HepG2 (cell line): ENCODE measurements at regions not wholly inside any gene's neighbourhood (a gene's known extent, or its start where the extent isn't known, plus 50 kb on each side); places are given as distances from the start of the nearest gene placed in this dataset.

Experiments used
- ATAC-seq: fragments of 200-7000 bp; cut with Tn5 transposase; 3 replicates; pipeline ENCODE4 v1.9.1; 2020; ENCODE audit warnings: mild to moderate bottlenecking, moderate library complexity
- BruUV-seq: library from RNA; stranded (reverse); fragments of 400-500 nt; replicated peaks from 2 replicates; lab custom pipeline; 2021; lab: Mats Ljungman, UMichigan
- CTCF ChIA-PET: fragments of 300-600 bp; formaldehyde crosslinking; extraction: SDS; loops from one replicate; lab custom pipeline; 2021; ENCODE audit warnings: low total read pairs, inconsistent platforms, low intra/inter-chr PET ratio; lab: Yijun Ruan, JAX
- POLR2A ChIA-PET: fragments of 350-600 bp; sonication (Branson Sonifier 250); formaldehyde crosslinking; loops from one replicate; lab custom pipeline; 2020; ENCODE audit warnings: antibody characterized with exemption, inconsistent platforms; lab: Yijun Ruan, JAX
- DNase-seq: peaks from one replicate; pipeline ENCODE4 v3.0.0-alpha.2; 2015; ENCODE audit warnings: low spot score
- FAIRE-seq: peaks from 3 replicates; lab custom pipeline; 2011; peaks lifted over from hg19 to GRCh38; lab: Jason Lieb, UNC
- H2AFZ ChIP-seq: one replicate; pipeline ENCODE4 v1.6.1; 2011; ENCODE audit warnings: low read length, inconsistent platforms
- H3K27ac ChIP-seq: fragments of 300-600 bp; 3 replicates; pipeline ENCODE4 v1.8.0; 2011; ENCODE audit warnings: mixed run types, mild to moderate bottlenecking, mixed read lengths, low read length, inconsistent platforms; ENCODE audit not compliant: insufficient read depth; ENCODE audit errors: extremely low read length
- H3K27me3 ChIP-seq, 2 experiments: fragments of 200-600 bp in 1 of 2; 2 replicates in 1 of 2; 3 replicates in 1 of 2; pipeline versions ENCODE4 v1.6.0 to v1.8.0; 2011; ENCODE audit warnings: low read length in 2 of 2, mild to moderate bottlenecking in 2 of 2, moderate library complexity in 2 of 2, inconsistent platforms in 1 of 2; ENCODE audit not compliant: insufficient read depth in 2 of 2, control insufficient read depth in 1 of 2
- H3K36me3 ChIP-seq, 2 experiments: fragments of 200-600 bp in 1 of 2; replicated peaks in 1 of 2; 2 replicates in 1 of 2; 3 replicates in 1 of 2; pipeline versions ENCODE4 v1.5.1 to v1.8.0; 2011; ENCODE audit warnings: low read length in 2 of 2, inconsistent platforms in 1 of 2; ENCODE audit not compliant: insufficient read depth in 2 of 2, control insufficient read depth in 1 of 2
- H3K4me1 ChIP-seq: 2 replicates; pipeline ENCODE4 v1.5.1; 2012; ENCODE audit warnings: low read length, inconsistent platforms; ENCODE audit not compliant: insufficient read depth
- H3K4me2 ChIP-seq: 2 replicates; pipeline ENCODE4 v1.6.0; 2011; ENCODE audit warnings: low read depth, low read length, inconsistent platforms
- H3K4me3 ChIP-seq, 3 experiments: fragments of 200-600 bp in 1 of 3; sonication (generic), shearing (Covaris generic) in 1 of 3; replicated peaks in 1 of 3; 2 replicates each; pipeline ENCODE4 v1.5.1; 2011 to 2016; ENCODE audit warnings: low read length in 3 of 3, inconsistent platforms in 2 of 3, low read depth in 2 of 3, mild to moderate bottlenecking in 2 of 3, control low read depth in 1 of 3, mixed read lengths in 1 of 3; ENCODE audit not compliant: insufficient read depth in 1 of 3
- H3K79me2 ChIP-seq: one replicate; pipeline ENCODE4 v1.6.1; 2011; ENCODE audit warnings: low read length, inconsistent platforms; ENCODE audit not compliant: insufficient read depth
- H3K9ac ChIP-seq: 2 replicates; pipeline ENCODE4 v1.6.0; 2011; ENCODE audit warnings: mild to moderate bottlenecking, low read depth, low read length, inconsistent platforms; ENCODE audit not compliant: insufficient read depth
- H3K9me3 ChIP-seq: 2 replicates; pipeline ENCODE4 v1.5.1; 2012; ENCODE audit warnings: mild to moderate bottlenecking, low read length
- H4K20me1 ChIP-seq: 2 replicates; pipeline ENCODE4 v1.6.0; 2011; ENCODE audit warnings: inconsistent platforms, mild to moderate bottlenecking, low read length, moderate library complexity; ENCODE audit not compliant: insufficient read depth
- ARID2 ChIP-seq: sonication (generic); formaldehyde crosslinking; IDR thresholded peaks from 2 replicates; pipeline ENCODE4 v1.8.1; 2022; ENCODE audit warnings: mild to moderate bottlenecking, missing genetic modification reagents, borderline replicate concordance
- ERF ChIP-seq: IDR thresholded peaks from 2 replicates; pipeline ENCODE4 v1.6.1; 2018; ENCODE audit warnings: missing biosample characterization, missing genetic modification reagents
- HIC2 ChIP-seq: sonication (generic); formaldehyde crosslinking; IDR thresholded peaks from 2 replicates; pipeline ENCODE4 v1.9.0; 2022; ENCODE audit warnings: low read depth, missing genetic modification reagents
- KDM1A ChIP-seq: IDR thresholded peaks from 2 replicates; pipeline ENCODE4 v1.6.1; 2016; ENCODE audit warnings: missing compliant biosample characterization
- KDM4B ChIP-seq: sonication (generic); formaldehyde crosslinking; IDR thresholded peaks from 2 replicates; pipeline ENCODE4 v1.4.0; 2020; ENCODE audit warnings: missing genetic modification reagents
- NFKBIZ ChIP-seq: IDR thresholded peaks from 2 replicates; pipeline ENCODE4 v1.6.1; 2018; ENCODE audit warnings: missing genetic modification reagents, missing compliant biosample characterization
- NR3C1 ChIP-seq: sonication (generic); formaldehyde crosslinking; IDR thresholded peaks from 2 replicates; pipeline ENCODE4 v1.4.0; 2020; ENCODE audit warnings: missing genetic modification reagents
- RAD21 ChIP-seq: fragments of 450-650 bp; formaldehyde crosslinking; IDR thresholded peaks from 2 replicates; pipeline ENCODE4 v1.5.0; 2020; ENCODE audit warnings: mild to moderate bottlenecking
- REXO4 ChIP-seq: sonication (generic); formaldehyde crosslinking; IDR thresholded peaks from 2 replicates; pipeline ENCODE4 v1.8.0; 2022; ENCODE audit warnings: missing genetic modification reagents, mild to moderate bottlenecking, borderline replicate concordance
- ZMAT3 ChIP-seq: sonication (generic); formaldehyde crosslinking; conservative IDR thresholded peaks from 2 replicates; pipeline ENCODE4 v1.7.0; 2021; ENCODE audit warnings: missing genetic modification reagents
- ZNF101 ChIP-seq: sonication (generic); formaldehyde crosslinking; IDR thresholded peaks from 2 replicates; pipeline ENCODE4 v1.4.0; 2020; ENCODE audit warnings: mild to moderate bottlenecking, low read depth, missing genetic modification reagents, borderline replicate concordance
- ZNF746 ChIP-seq: sonication (generic); formaldehyde crosslinking; IDR thresholded peaks from 2 replicates; pipeline ENCODE4 v1.8.0; 2022; ENCODE audit warnings: mild to moderate bottlenecking, missing genetic modification reagents
- WGBS: methylation state at CpG from one replicate; pipeline ENCODE4 v1.1.6; 2017; ENCODE audit warnings: low lambda C conversion rate; 5-methylcytosine and 5-hydroxymethylcytosine counted together
- in situ Hi-C: cut with HindIII; loops from 2 replicates; pipeline ENCODE4 v1.10.0; 2017; ENCODE audit warnings: low pct_unique_long_range_greater_than_20kb; ENCODE audit not compliant: extremely low pct_ligation_motif_present
- intact Hi-C: fragments of 100-400 bp; cut with micrococcal nuclease; formaldehyde crosslinking; loops from one replicate; pipeline ENCODE4 v1.10.0; 2022; ENCODE audit not compliant: unreplicated experiment
- TF ChIP-seq, protein P1 (sequence below): sonication (generic); formaldehyde crosslinking; IDR thresholded peaks from 2 replicates; pipeline ENCODE4 v1.5.1; 2020; ENCODE audit warnings: missing genetic modification reagents, mild to moderate bottlenecking, borderline replicate concordance
- TF ChIP-seq, protein P2 (sequence below): IDR thresholded peaks from 2 replicates; pipeline ENCODE4 v1.6.1; 2018; ENCODE audit warnings: missing genetic modification reagents, mild to moderate bottlenecking, missing compliant biosample characterization

- ChIA-PET POLR2A (no interaction called here), CTCF (no interaction called here)
- in situ Hi-C loops (loop anchor here (5.0 kb wide), 1 partner anchor 532 kb away; the partner anchor contains the start of gene GRIN2A), intact Hi-C loops (no loop called here)
- H3K9me3 ChIP-seq, result no peaks in the 10 kb centered on the region
- no peak for ATAC-seq
- H4K20me1 ChIP-seq, result no peaks in the 10 kb centered on the region
- no peak overlapping the region for H3K9ac ChIP-seq
- no peak overlapping the region for H3K4me3 ChIP-seq
- H2AFZ ChIP-seq, result no peak overlapping the region
- H3K4me1 ChIP-seq, result no peaks in the 10 kb centered on the region
- no peak overlapping the region for H3K4me2 ChIP-seq
- 0% methylated on average over 1 of the region's 1 CpG for WGBS
- DNase-seq, result no peak
- H3K36me3 ChIP-seq, result no peaks in the 10 kb centered on the region
- no TSS peak for BruUV-seq
- H3K27ac ChIP-seq, result no peak overlapping the region
- H3K79me2 ChIP-seq, result no peaks in the 10 kb centered on the region
- peaks cover 0 to 3% of the 10 kb centered on the region in 2 experiments; a peak in 2 of 5 replicates for H3K27me3 ChIP-seq
- no peak for TF ChIP-seq ZMAT3 (CRISPR knock-in tag)
- no peak for TF ChIP-seq RAD21 (CRISPR knock-in tag)
- TF ChIP-seq, protein P1, sequence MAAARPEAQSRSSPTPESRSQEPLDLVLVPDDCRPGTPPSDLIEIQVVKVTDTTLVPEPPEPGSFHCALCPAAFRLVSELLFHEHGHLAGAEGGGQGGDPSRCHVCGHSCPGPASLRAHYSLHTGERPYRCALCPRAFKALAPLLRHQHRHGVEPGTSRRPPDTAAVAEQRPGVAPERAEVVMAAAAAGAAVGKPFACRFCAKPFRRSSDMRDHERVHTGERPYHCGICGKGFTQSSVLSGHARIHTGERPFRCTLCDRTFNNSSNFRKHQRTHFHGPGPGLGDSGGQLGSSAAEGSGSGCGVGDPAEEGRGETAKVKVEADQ, result no peak
- TF ChIP-seq NFKBIZ (CRISPR knock-in tag), result no peak
- FAIRE-seq, result no peak
Measured at GRCh38 chr16:9650284-9650683, 531.9 kb downstream of the GRIN2A start.

DNA sequence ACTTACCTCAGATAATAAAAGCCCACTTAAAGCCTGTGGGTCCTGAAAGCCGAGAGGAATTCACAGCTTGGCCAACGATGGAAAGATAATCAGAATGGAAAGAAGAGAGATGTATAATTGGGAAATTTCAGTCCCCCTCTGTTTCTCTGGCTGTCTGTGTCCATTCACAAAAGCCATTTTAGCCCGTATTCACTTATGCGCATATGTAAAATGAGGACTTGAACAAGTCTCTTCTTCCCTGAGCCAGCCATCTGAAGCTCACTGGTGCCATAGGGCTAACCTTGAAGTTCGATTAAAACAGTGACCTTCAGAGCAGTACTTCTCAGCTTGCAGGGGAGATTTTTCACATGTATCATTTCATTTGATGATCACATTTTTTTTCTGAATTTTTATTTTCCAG lies 527.2 kb downstream of the GRIN2A start:
- POLR2A ChIA-PET, result no interaction called here
- no peak for FAIRE-seq
- intact Hi-C loops, result no loop called here
- no peak for TF ChIP-seq ZNF746 (CRISPR knock-in tag)
- no peak for TF ChIP-seq ZNF101 (CRISPR knock-in tag)
- no peak for TF ChIP-seq ARID2 (CRISPR knock-in tag)
- no peak for TF ChIP-seq ERF
- no peak for TF ChIP-seq REXO4 (CRISPR knock-in tag)
- no peak for TF ChIP-seq HIC2 (CRISPR knock-in tag)
- no peak for TF ChIP-seq KDM4B
- TF ChIP-seq KDM1A, result no peak
- TF ChIP-seq, protein P2, sequence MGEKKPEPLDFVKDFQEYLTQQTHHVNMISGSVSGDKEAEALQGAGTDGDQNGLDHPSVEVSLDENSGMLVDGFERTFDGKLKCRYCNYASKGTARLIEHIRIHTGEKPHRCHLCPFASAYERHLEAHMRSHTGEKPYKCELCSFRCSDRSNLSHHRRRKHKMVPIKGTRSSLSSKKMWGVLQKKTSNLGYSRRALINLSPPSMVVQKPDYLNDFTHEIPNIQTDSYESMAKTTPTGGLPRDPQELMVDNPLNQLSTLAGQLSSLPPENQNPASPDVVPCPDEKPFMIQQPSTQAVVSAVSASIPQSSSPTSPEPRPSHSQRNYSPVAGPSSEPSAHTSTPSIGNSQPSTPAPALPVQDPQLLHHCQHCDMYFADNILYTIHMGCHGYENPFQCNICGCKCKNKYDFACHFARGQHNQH (CRISPR knock-in tag), result no peak
- TF ChIP-seq NR3C1 (CRISPR knock-in tag), result no peak

More for the DNA sequence above, 527.2 kb downstream of the GRIN2A start:
- Histone ChIP-seq H3K4me3 (no peak overlapping the region), H3K9ac (no peak overlapping the region), H3K4me2 (no peak overlapping the region), H3K27ac (no peak overlapping the region), H3K36me3 (no peaks in the 10 kb centered on the region), H3K4me1 (no peaks in the 10 kb centered on the region), H4K20me1 (no peaks in the 10 kb centered on the region), H3K9me3 (no peaks in the 10 kb centered on the region), H2AFZ (no peak overlapping the region), H3K79me2 (no peaks in the 10 kb centered on the region), H3K27me3 (peaks cover 0 to 5% of the 10 kb centered on the region in 2 experiments; a peak in 2 of 5 replicates)
- in situ Hi-C loops, result no loop called here
- BruUV-seq, result no TSS peak
- 26% methylated on average over 5 of the region's 5 CpGs for WGBS
- CTCF ChIA-PET, result no interaction called here
- no peak for DNase-seq
- ATAC-seq, result no peak
